GM12865 (cell line): ENCODE measurements at regions not wholly inside any gene's neighbourhood (a gene's known extent, or its start where the extent isn't known, plus 50 kb on each side); places are given as distances from the start of the nearest gene placed in this dataset.

Source experiments
- DNase-seq: peaks from one replicate; pipeline ENCODE4 v3.0.0; 2010; ENCODE audit warnings: low read depth
- H3K4me3 ChIP-seq: 2 replicates; pipeline ENCODE4 v1.5.1; 2011; ENCODE audit warnings: mild to moderate bottlenecking, low read depth, low read length, control low read depth
- TF ChIP-seq, protein P1 (sequence below): IDR thresholded peaks from 2 replicates; pipeline ENCODE4 v1.5.1; 2011; ENCODE audit warnings: low read length, control low read depth, low read depth, inconsistent platforms; ENCODE audit not compliant: insufficient read depth; ENCODE audit errors: missing control alignments

DNA sequence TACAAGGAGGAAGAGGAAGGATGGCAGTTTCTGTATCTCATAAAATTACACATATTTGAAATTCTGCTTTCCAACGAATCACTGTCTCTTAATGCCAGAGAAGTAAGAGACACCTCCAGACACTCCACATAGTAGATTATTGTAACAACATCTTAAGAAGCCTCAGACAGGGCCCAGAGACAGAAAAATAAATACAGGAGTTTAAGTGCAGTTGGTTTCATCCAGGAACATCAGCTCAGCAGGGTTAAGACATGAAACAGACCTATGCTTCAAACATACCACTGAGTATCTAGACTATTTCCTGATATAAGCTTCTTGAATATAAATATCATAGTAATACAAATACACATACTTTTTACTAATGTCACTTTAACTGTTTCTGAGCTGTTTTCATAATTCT, 290.3 kb downstream of the ADAMTS20 start:
- no peak for DNase-seq
- TF ChIP-seq, protein P1, sequence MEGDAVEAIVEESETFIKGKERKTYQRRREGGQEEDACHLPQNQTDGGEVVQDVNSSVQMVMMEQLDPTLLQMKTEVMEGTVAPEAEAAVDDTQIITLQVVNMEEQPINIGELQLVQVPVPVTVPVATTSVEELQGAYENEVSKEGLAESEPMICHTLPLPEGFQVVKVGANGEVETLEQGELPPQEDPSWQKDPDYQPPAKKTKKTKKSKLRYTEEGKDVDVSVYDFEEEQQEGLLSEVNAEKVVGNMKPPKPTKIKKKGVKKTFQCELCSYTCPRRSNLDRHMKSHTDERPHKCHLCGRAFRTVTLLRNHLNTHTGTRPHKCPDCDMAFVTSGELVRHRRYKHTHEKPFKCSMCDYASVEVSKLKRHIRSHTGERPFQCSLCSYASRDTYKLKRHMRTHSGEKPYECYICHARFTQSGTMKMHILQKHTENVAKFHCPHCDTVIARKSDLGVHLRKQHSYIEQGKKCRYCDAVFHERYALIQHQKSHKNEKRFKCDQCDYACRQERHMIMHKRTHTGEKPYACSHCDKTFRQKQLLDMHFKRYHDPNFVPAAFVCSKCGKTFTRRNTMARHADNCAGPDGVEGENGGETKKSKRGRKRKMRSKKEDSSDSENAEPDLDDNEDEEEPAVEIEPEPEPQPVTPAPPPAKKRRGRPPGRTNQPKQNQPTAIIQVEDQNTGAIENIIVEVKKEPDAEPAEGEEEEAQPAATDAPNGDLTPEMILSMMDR = no peak
- no peak overlapping the region for H3K4me3 ChIP-seq

DNA sequence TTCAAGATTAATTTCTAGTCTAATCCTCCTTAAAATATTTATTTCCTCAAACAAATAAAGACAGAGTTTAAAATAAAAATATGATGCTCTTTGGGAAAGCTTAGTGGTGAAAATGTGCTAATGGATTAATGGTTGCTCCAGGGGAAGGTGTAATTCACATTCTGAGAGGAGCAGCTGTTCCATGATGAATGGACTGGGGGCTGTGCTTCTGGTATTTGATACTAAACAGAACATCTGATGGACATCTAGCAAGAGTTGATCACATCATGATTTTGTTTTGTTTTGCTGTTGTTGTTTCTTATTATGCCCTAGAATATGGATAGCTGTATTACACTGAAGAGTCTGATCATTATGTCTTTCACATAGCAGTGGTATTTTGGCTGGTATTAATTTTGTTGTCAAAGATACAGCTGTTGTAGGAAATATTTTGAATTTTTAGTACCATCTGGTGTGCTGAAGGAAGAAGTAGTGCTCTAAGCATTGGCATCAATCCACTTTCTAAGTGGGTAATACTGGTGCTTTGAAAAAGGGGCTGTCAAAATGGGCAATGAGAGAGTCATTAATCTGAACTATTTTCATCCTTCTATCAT, 296.4 kb downstream of the ADAMTS20 start:
- H3K4me3 ChIP-seq = no peak overlapping the region
- no peak for DNase-seq
- TF ChIP-seq, protein P1 = no peak

DNA sequence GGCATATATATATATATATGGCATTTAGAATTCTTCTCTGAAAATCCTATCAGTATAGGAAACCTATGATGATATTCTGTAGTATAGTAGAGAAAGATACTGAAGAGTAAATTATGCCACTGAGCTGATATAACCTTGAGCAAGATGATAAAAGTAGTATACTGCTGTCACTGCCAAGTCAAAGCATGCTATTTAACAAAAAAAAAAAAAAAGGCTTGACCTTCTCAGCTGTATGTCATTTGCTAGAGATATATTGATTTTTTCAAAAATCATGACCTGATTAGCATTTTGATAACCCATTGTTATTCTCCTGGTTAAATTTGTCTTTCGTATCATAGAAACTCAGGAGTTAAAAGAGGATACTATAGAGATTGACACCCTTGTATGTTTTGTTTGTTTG, 299.4 kb downstream of the ADAMTS20 start:
- DNase-seq = no peak
- TF ChIP-seq, protein P1 = no peak
- no peak overlapping the region for H3K4me3 ChIP-seq

DNA sequence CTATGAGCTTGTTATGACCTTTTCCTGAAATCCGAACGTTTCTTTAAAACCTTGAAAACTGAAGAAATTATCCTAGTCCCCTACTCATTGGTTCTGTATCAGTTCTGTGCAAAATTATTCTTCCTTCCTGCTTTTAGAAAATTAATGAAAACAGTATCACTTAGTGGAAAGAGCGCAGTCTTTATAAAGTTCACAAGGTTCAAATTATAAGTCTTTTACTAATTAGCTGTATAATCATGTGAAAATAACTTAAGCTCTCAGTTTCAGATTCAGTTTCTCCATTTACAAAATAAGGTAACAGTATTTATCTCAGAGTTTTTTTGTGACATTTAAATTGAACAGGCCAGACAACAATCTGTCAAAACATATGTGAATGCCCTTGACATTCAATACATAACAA, 306.1 kb downstream of the ADAMTS20 start:
- TF ChIP-seq, protein P1 = no peak
- H3K4me3 ChIP-seq = no peak overlapping the region
- no peak for DNase-seq

DNA sequence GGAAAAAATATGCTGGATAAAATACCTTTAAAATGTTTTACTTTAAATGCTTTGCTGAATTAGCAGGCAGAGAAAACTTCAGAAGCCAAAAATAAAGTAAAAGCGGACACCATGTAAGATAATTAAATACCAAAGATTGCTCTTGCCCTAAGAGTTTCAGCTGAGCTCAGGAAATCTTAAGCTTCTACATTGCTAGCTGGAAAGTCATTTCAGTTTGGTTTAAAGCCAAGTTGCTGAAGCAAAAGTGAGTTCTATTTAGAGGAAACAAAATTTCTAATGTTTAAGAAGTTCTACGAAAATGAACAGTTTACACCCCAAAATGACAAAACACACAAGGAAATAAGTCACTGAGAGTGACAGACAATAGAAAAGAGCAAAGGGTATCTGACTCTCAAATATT, 310.0 kb downstream of the ADAMTS20 start:
- no peak for DNase-seq
- H3K4me3 ChIP-seq = no peak overlapping the region
- TF ChIP-seq, protein P1 = no peak

DNA sequence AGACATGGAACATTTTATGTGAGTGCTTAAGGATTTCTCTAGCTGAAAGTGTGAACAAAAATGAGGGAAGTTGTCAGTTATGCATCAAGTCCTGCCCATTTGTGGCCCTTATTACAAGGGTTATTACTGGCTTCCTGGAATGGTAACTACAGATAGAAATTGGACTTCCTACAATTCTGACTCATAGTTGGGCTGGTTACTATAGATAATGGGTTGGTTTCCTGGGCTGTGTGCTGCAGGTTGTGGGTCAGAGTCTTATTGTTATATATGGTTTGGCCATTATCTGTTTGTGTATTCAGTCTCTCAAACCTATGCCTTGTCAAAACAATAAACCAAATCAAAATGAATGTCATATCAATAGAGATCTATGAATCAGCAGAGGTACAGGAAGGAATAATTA, 313.7 kb downstream of the ADAMTS20 start:
- TF ChIP-seq, protein P1 = no peak
- H3K4me3 ChIP-seq = no peak overlapping the region
- no peak for DNase-seq

DNA sequence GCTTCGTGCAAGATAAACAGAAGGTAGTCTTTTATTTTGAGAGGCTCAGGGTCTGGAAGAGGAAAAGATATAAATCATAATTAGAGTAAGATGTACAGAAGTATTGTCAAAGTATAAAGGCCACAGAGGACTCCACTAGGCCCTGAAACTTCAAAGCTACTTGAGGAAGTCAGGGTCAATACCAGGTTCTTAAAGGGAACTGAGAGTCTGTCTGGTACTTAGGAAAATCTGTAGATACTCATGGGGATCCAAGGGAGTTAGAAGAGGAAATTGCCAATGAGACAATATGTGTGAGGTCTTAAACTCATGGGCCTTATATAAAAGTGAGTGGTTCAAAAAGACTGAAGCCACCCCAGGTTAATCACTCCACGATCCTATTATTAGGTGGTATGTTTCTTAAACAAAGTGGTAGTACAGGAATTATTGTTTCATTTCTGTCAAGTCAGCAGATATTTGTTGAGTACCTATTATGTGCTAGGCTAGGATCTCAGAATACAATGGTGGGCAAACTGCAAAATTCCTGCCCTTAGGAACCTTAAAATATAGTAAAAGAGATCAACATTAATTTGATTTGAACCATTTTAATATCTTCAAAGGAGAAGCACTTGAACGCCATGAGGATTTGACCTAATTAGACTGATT, 314.6 kb downstream of the ADAMTS20 start:
- DNase-seq = no peak
- no peak overlapping the region for H3K4me3 ChIP-seq
- TF ChIP-seq, protein P1 = no peak
